ENCODE measurements at regions not wholly inside any gene's neighbourhood (a gene's known extent, or its start where the extent isn't known, plus 50 kb on each side); places are given as distances from the start of the nearest gene placed in this dataset.

GRCh38 chr12:93103154-93103553 is 174.1 kb upstream of the EEA1 start:
- TF ChIP-seq EZH2phosphoT487 (IDR thresholded peaks at IDR 0.05; ENCODE audit: borderline replicate concordance) (no peak), CTCF (conservative IDR thresholded peaks at IDR 0.05; ENCODE audit: low read length) (no peak)
